Heart right ventricle (tissue), 16 donors: ENCODE measurements at regions not wholly inside any gene's neighbourhood (a gene's known extent, or its start where the extent isn't known, plus 50 kb on each side); places are given as distances from the start of the nearest gene placed in this dataset.

Source experiments
- ATAC-seq, 8 donors: fragments of 200-7000 bp; cut with Tn5 transposase; one replicate each; pipeline ENCODE4 v1.9.1; 2020; ENCODE audit warnings: mild to moderate bottlenecking in 8 of 8, moderate library complexity in 8 of 8, moderate number of reproducible peaks in 1 of 8
- DNase-seq, 2 donors: peaks; one replicate each; pipeline ENCODE4 v3.0.0-alpha.2; 2020
- H3K27ac ChIP-seq, 10 donors: fragments of 200-600 bp; sonication (generic) in 2 of 10; one replicate each; pipeline versions ENCODE4 v1.5.0 to v1.8.0; 2020 to 2022; ENCODE audit warnings: mild to moderate bottlenecking in 3 of 10
- H3K27me3 ChIP-seq, 7 donors: fragments of 200-600 bp; one replicate each; pipeline ENCODE4 v1.8.0; 2021 to 2022; ENCODE audit warnings: mild to moderate bottlenecking in 2 of 7
- H3K36me3 ChIP-seq, 9 donors: fragments of 200-600 bp; sonication (generic) in 1 of 9; one replicate each; pipeline versions ENCODE4 v1.5.0 to v1.8.0; 2020 to 2022; ENCODE audit warnings: mild to moderate bottlenecking in 2 of 9
- H3K4me1 ChIP-seq, 9 donors: fragments of 200-600 bp; sonication (generic) in 1 of 9; one replicate each; pipeline versions ENCODE4 v1.5.0 to v1.8.0; 2020 to 2022; ENCODE audit warnings: mild to moderate bottlenecking in 4 of 9
- H3K4me3 ChIP-seq, 10 donors: fragments of 200-600 bp; sonication (generic) in 2 of 10; one replicate each; pipeline versions ENCODE4 v1.5.0 to v1.8.0; 2020 to 2022; ENCODE audit warnings: mild to moderate bottlenecking in 7 of 10, moderate library complexity in 2 of 10
- H3K9me3 ChIP-seq, 11 donors: fragments of 200-600 bp in 10 of 11; sonication (generic) in 2 of 11; one replicate each; pipeline versions ENCODE4 v1.5.0 to v1.8.0; 2013 to 2022; ENCODE audit warnings: mild to moderate bottlenecking in 2 of 11, control low read depth in 1 of 11, moderate library complexity in 1 of 11
- CTCF ChIP-seq, 9 donors: fragments of 200-600 bp; sonication (generic) in 2 of 9; IDR thresholded peaks; one replicate each; pipeline versions ENCODE4 v1.5.0 to v1.8.0; 2021 to 2022; ENCODE audit warnings: antibody characterized with exemption in 9 of 9, mild to moderate bottlenecking in 5 of 9, moderate library complexity in 1 of 9
- WGBS, 2 donors: extraction: QIAGEN DNeasy Blood & Tissue Kit; methylation state at CpG; one replicate each; pipeline ENCODE4 v1.1.7; 2013; ENCODE audit warnings: inconsistent platforms in 1 of 2; 5-methylcytosine and 5-hydroxymethylcytosine counted together
- intact Hi-C, 10 donors: fragments of 100-400 bp; cut with DNase I; formaldehyde crosslinking; loops; one replicate each; pipeline versions ENCODE4 v1.11.1 to v1.14.2; 2022
- donor health status: Arrhythmogenic right ventricular cardiomyopathy.
- donor health status: ischemic (EF 13 %, LVEDD 7.1; RV severe dilation, severe dysfunction).
- donor health status: healthy with polysubstance abuse.
- donor health status: DM: no; HTN: yes; CAD: no.
- donor health status: DM: no; HTN: no; CAD: no.
- donor health status: ischemic (EF 25% LVEDD 6.9; RV normal size, moderate dysfunction).
- donor health status: ischemic (EF 25% LVEDD 5.7; RV mildly dilated, moderate dysfunction).
- donor health status: healthy.
- donor health status: DM: yes; HTN: yes; CAD: no.
- donor health status: Ischemic cardiomyopathy.
- donor health status: ischemic (EF 35%, LVEDD 5.7; RV mildly dilated, moderate dysfunction).
- donor health status: nonischemic (EF 11% LVEDD 7.7; RV severe dilation, severe dysfunction).
- donor health status: DM: yes; HTN: yes; CAD: no.
- donor health status: PGD.
- donor health status: ischemic (EF 29% LVEDD 5.4; RV normal size, mild dysfunction).
- donor health status: nonischemic (EF 23%, LVEDD 6.1; RV moderate dilation, normal function).

DNA sequence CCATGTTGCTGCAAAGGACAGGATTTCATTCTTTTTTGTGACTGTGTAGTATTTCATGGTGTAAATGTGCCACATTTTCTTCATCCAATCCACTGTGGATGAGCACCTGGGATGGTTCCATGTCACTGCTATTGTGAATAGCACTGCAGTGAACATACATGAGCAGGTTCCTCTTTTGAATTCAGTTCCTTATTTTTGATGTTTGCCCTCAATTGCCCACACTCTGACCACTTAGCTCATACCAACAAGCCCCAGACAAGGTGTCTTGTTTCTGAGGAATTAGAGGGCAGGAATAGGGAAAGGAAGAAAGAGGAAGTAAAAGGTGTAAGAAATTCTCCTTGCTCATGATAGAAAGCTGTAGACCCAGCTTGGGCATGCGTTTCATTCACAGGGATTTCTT is 244.2 kb upstream of the ZNF507 start:
- peaks cover 0 to 28% (median 17%) of the 10 kb centered on the region in 7 donors for H3K27me3 ChIP-seq
- no peak for TF ChIP-seq CTCF (IDR thresholded peaks at IDR 0.05)
- no peaks in the 10 kb centered on the region for H3K9me3 ChIP-seq
- no peak overlapping the region for H3K27ac ChIP-seq
- ATAC-seq: no peak
- H3K36me3 ChIP-seq: no peaks in the 10 kb centered on the region
- WGBS, 2 donors: 84 to 90% methylated on average over 1 of the region's 1 CpG
- no peak for DNase-seq
- intact Hi-C loops: no loop called here
- no peak overlapping the region for H3K4me3 ChIP-seq
- no peaks in the 10 kb centered on the region for H3K4me1 ChIP-seq

GRCh38 chr19:32103541-32103940 is 241.9 kb upstream of the ZNF507 start:
- H3K9me3 ChIP-seq: no peaks in the 10 kb centered on the region
- DNase-seq (no peak), ATAC-seq (no peak)
- no peaks in the 10 kb centered on the region for H3K36me3 ChIP-seq
- no peak overlapping the region for H3K27ac ChIP-seq
- whole genome bisulfite sequencing, 2 donors: 53 to 61% methylated on average over 11 of the region's 11 CpGs
- H3K27me3 ChIP-seq: peaks cover 0 to 38% (median 26%) of the 10 kb centered on the region in 7 donors
- no peaks in the 10 kb centered on the region for H3K4me1 ChIP-seq
- TF ChIP-seq CTCF (IDR thresholded peaks at IDR 0.05): no peak
- intact Hi-C loops: no loop called here
- H3K4me3 ChIP-seq: no peak overlapping the region

GRCh38 chr19:32104153-32104849 is 241.1 kb upstream of the ZNF507 start:
- Histone ChIP-seq H3K27me3 (peaks cover 0 to 39% (median 26%) of the 10 kb centered on the region in 7 donors), H3K9me3 (no peaks in the 10 kb centered on the region), H3K27ac (no peak overlapping the region), H3K4me1 (no peaks in the 10 kb centered on the region), H3K36me3 (no peaks in the 10 kb centered on the region), H3K4me3 (no peak overlapping the region)
- ATAC-seq: peak in 1 of 8 donors; percentile 55
- WGBS, 2 donors: 42 to 49% methylated on average over 16 of the region's 16 CpGs
- no peak for DNase-seq
- peak in 1 of 9 donors; percentile 5 for TF ChIP-seq CTCF (IDR thresholded peaks at IDR 0.05)
- intact Hi-C loops: no loop called here

- H3K27ac ChIP-seq: no peak overlapping the region
- H3K36me3 ChIP-seq: no peaks in the 10 kb centered on the region
- WGBS, 2 donors: 79 to 85% methylated on average over 8 of the region's 8 CpGs
- peaks cover 0 to 39% (median 25%) of the 10 kb centered on the region in 7 donors for H3K27me3 ChIP-seq
- no peak overlapping the region for H3K4me3 ChIP-seq
- H3K9me3 ChIP-seq: no peaks in the 10 kb centered on the region
- intact Hi-C loops: no loop called here
- ATAC-seq: no peak
- no peaks in the 10 kb centered on the region for H3K4me1 ChIP-seq
- no peak for DNase-seq
- TF ChIP-seq CTCF (IDR thresholded peaks at IDR 0.05): no peak
Observed at GRCh38 chr19:32104850-32105235, 240.6 kb upstream of the ZNF507 start.
